K562 (cell line): ENCODE measurements at regions not wholly inside any gene's neighbourhood (a gene's known extent, or its start where the extent isn't known, plus 50 kb on each side); places are given as distances from the start of the nearest gene placed in this dataset.

Experiments used
- ATAC-seq: fragments of 200-7000 bp; cut with Tn5 transposase; 3 replicates; pipeline ENCODE4 v1.9.1; 2020; ENCODE audit warnings: moderate library complexity
- BruUV-seq: library from RNA; stranded (reverse); fragments of 400-500 nt; replicated peaks from 2 replicates; lab custom pipeline; 2021; lab: Mats Ljungman, UMichigan
- CTCF ChIA-PET: fragments of 300-600 bp; formaldehyde crosslinking; extraction: SDS; loops from one replicate; lab custom pipeline; 2021; ENCODE audit warnings: low intra/inter-chr PET ratio; lab: Yijun Ruan, JAX
- POLR2A ChIA-PET: fragments of 300-600, 350-650 bp; sonication (Branson Sonifier 250); formaldehyde crosslinking; extraction: SDS; loops from one replicate; lab custom pipeline; 2021; ENCODE audit warnings: antibody characterized with exemption, inconsistent platforms; lab: Yijun Ruan, JAX
- DNase-seq, 4 experiments: peaks; one replicate each; pipeline versions ENCODE4 v3.0.0 to v3.0.0-alpha.2; 2011 to 2018; ENCODE audit warnings: low spot score in 3 of 4, mixed read lengths in 3 of 4; ENCODE audit errors: extremely low read depth in 1 of 4
- FAIRE-seq: peaks from 2 replicates; lab custom pipeline; 2011; peaks lifted over from hg19 to GRCh38; lab: Jason Lieb, UNC
- H2AFZ ChIP-seq: 2 replicates; pipeline ENCODE4 v1.6.0; 2011; ENCODE audit warnings: low read depth, low read length, control low read depth, inconsistent platforms
- H3K27ac ChIP-seq: fragments of 200-600 bp; 3 replicates; pipeline ENCODE4 v1.8.0; 2011; ENCODE audit warnings: low read depth, mild to moderate bottlenecking, control low read depth, inconsistent platforms, low read length, moderate library complexity, mixed read lengths; ENCODE audit errors: extremely low read depth
- H3K27me3 ChIP-seq, 2 experiments: fragments of 300-600 bp in 1 of 2; 2 replicates in 1 of 2; 3 replicates in 1 of 2; pipeline versions ENCODE4 v1.6.0 to v1.8.0; 2011; ENCODE audit warnings: inconsistent platforms in 2 of 2, low read length in 2 of 2, mild to moderate bottlenecking in 1 of 2, mixed read lengths in 1 of 2, moderate library complexity in 1 of 2; ENCODE audit not compliant: control insufficient read depth in 2 of 2, insufficient read depth in 2 of 2
- H3K36me3 ChIP-seq: fragments of 300-600 bp; 3 replicates; pipeline ENCODE4 v1.8.0; 2011; ENCODE audit warnings: mild to moderate bottlenecking, low read length, inconsistent platforms; ENCODE audit not compliant: control insufficient read depth, insufficient read depth
- H3K4me1 ChIP-seq, 2 experiments: fragments of 200-600 bp in 1 of 2; replicated peaks in 1 of 2; 2 replicates in 1 of 2; 3 replicates in 1 of 2; pipeline versions ENCODE4 v1.5.1 to v1.8.0; 2011; ENCODE audit warnings: inconsistent platforms in 2 of 2, low read length in 2 of 2, mild to moderate bottlenecking in 1 of 2, mixed read lengths in 1 of 2, moderate library complexity in 1 of 2; ENCODE audit not compliant: control insufficient read depth in 2 of 2, insufficient read depth in 2 of 2
- H3K4me2 ChIP-seq: 2 replicates; pipeline ENCODE4 v1.6.1; 2011; ENCODE audit warnings: low read length, control low read depth, inconsistent platforms, mixed read lengths; ENCODE audit not compliant: insufficient read depth
- H3K4me3 ChIP-seq: fragments of 200-600 bp; sonication (generic), shearing (Covaris generic); 2 replicates; pipeline ENCODE4 v1.5.1; 2016; ENCODE audit warnings: control low read depth, inconsistent platforms
- H3K79me2 ChIP-seq: fragments of 200-600 bp; 3 replicates; pipeline ENCODE4 v1.8.0; 2011; ENCODE audit warnings: low read length, inconsistent platforms; ENCODE audit not compliant: control insufficient read depth, insufficient read depth
- H3K9ac ChIP-seq, 2 experiments: 2 replicates each; pipeline versions ENCODE4 v1.6.0 to v1.6.1; 2011; ENCODE audit warnings: low read depth in 2 of 2, low read length in 2 of 2, control low read depth in 1 of 2, inconsistent platforms in 1 of 2, mild to moderate bottlenecking in 1 of 2, mixed read lengths in 1 of 2; ENCODE audit not compliant: insufficient read depth in 1 of 2
- H3K9me1 ChIP-seq: one replicate; pipeline ENCODE4 v1.6.0; 2011; ENCODE audit warnings: inconsistent platforms, mild to moderate bottlenecking, low read length, moderate library complexity; ENCODE audit not compliant: control insufficient read depth, insufficient read depth
- H3K9me3 ChIP-seq: replicated peaks from 2 replicates; pipeline ENCODE4 v1.5.1; 2011; ENCODE audit warnings: low read depth, low read length, inconsistent platforms; ENCODE audit not compliant: control insufficient read depth, insufficient read depth
- H4K20me1 ChIP-seq: replicated peaks from 2 replicates; pipeline ENCODE4 v1.6.1; 2011; ENCODE audit warnings: low read length, inconsistent platforms, mixed read lengths; ENCODE audit not compliant: control insufficient read depth, insufficient read depth
- PCBP1 ChIP-seq: fragments of 200-400 bp; formaldehyde crosslinking; IDR thresholded peaks from 2 replicates; pipeline ENCODE4 v1.6.1; 2018; ENCODE audit warnings: mild to moderate bottlenecking, low read depth, low read length; ENCODE audit not compliant: poor library complexity, severe bottlenecking
- RAD21 ChIP-seq, 2 experiments: fragments of 250-450 bp in 1 of 2; fragments of 450-650 bp in 1 of 2; sonication (Bioruptor Pico) in 1 of 2; formaldehyde crosslinking in 1 of 2; IDR thresholded peaks in 1 of 2; conservative IDR thresholded peaks in 1 of 2; 2 replicates each; pipeline versions ENCODE4 v1.4.0 to v1.8.0; 2020 to 2022; ENCODE audit warnings: mild to moderate bottlenecking in 2 of 2, moderate library complexity in 1 of 2
- SMC3 ChIP-seq: conservative IDR thresholded peaks from 2 replicates; pipeline ENCODE4 v1.6.1; 2011; ENCODE audit warnings: low read depth, low read length, improper control_type of control experiment; ENCODE audit not compliant: insufficient read depth
- SPI1 ChIP-seq: IDR thresholded peaks from 2 replicates; pipeline ENCODE4 v1.6.1; 2011; ENCODE audit warnings: low read depth, low read length, control low read depth, borderline replicate concordance
- WGBS: fragments of 100-300 bp; shearing (Covaris generic); methylation state at CpG from one replicate; pipeline ENCODE4 v1.1.6; 2016; ENCODE audit warnings: low coverage, mixed read lengths; ENCODE audit not compliant: insufficient coverage; ENCODE audit errors: missing lambda C conversion rate; 5-methylcytosine and 5-hydroxymethylcytosine counted together
- in situ Hi-C: fragments of 300-500 bp; cut with MboI; formaldehyde crosslinking; loops from 4 replicates; pipeline ENCODE4 v1.15.0; 2018; ENCODE audit warnings: inconsistent platforms, mixed read lengths
- intact Hi-C: fragments of 100-400 bp; cut with micrococcal nuclease; formaldehyde crosslinking; loops from 2 replicates; pipeline ENCODE4 v1.14.2; 2022
- TF ChIP-seq, protein P1 (sequence below), 2 experiments: IDR thresholded peaks; 2 replicates each; pipeline ENCODE4 v1.6.1; 2011; ENCODE audit warnings: borderline replicate concordance in 1 of 2, control low read depth in 1 of 2, low read depth in 1 of 2, low read length in 1 of 2, mild to moderate bottlenecking in 1 of 2, mixed read lengths in 1 of 2, moderate library complexity in 1 of 2; ENCODE audit not compliant: insufficient read depth in 1 of 2, insufficient read length in 1 of 2, poor library complexity in 1 of 2, severe bottlenecking in 1 of 2; ENCODE audit errors: extremely low read depth in 1 of 2
- TF ChIP-seq, protein P2 (sequence below), 3 experiments: IDR thresholded peaks in 2 of 3; conservative IDR thresholded peaks in 1 of 3; 2 replicates each; pipeline ENCODE4 v1.5.1; 2011 to 2012; ENCODE audit warnings: low read length in 3 of 3, mild to moderate bottlenecking in 3 of 3, control low read depth in 2 of 3, improper control_type of control experiment in 1 of 3, inconsistent platforms in 1 of 3, low read depth in 1 of 3, mixed read lengths in 1 of 3, moderate library complexity in 1 of 3; ENCODE audit not compliant: insufficient read depth in 2 of 3
- TF ChIP-seq, protein P3 (sequence below), 2 experiments: fragments of 450-650 bp; formaldehyde crosslinking in 1 of 2; IDR thresholded peaks; 2 replicates each; pipeline versions ENCODE4 v1.4.0 to v1.6.1; 2014 to 2020; ENCODE audit warnings: mild to moderate bottlenecking in 2 of 2, borderline replicate concordance in 1 of 2, low read depth in 1 of 2

DNA sequence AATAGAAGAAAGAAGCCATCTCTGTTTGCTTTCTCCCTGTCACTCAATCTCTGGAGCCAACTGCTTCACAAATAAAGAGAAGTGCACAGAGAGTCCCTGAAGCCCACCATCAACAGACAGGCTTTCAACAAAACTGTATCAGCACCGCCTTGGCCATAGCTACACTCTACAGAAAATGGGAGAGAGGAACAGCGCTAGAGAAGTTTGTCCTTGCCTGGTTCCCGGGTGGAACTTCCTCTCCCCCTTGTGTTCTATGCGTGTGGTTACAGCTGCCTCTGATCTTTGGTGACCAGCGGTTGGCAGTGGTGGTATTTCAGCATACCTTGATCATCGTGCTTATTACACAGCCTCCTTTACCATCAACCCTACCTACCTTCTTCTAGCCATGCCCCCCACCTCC lies 91.4 kb upstream of the CCL2 start:
- CTCF ChIA-PET = interaction anchor here (0.6 to 1.8 kb wide), 3 partner anchors 236 to 987 kb away, joined by 3 to 16 read pairs (median 7); no protein-coding TSS in a partner anchor
- peaks cover 0 to 4% of the 10 kb centered on the region in 2 experiments; a peak in 1 of 5 replicates for H3K27me3 ChIP-seq
- ATAC-seq (peak; percentile 53; the same call in 2 of the 3 replicates), DNase-seq (peak; percentile 17 to 34 (median 20)), FAIRE-seq (peak; percentile 23)
- no peak overlapping the region for H3K27ac ChIP-seq
- intact Hi-C loops (no loop called here), in situ Hi-C loops (no loop called here)
- H3K9me1 ChIP-seq = no peaks in the 10 kb centered on the region
- H3K36me3 ChIP-seq = no peaks in the 10 kb centered on the region
- H3K4me2 ChIP-seq = no peak overlapping the region
- WGBS = 0% methylated on average over 6 of the region's 6 CpGs
- H3K79me2 ChIP-seq = no peaks in the 10 kb centered on the region
- H3K9me3 ChIP-seq = no peaks in the 10 kb centered on the region
- no peak overlapping the region for H3K4me3 ChIP-seq
- H2AFZ ChIP-seq = no peak overlapping the region
- H4K20me1 ChIP-seq = no peaks in the 10 kb centered on the region
- POLR2A ChIA-PET = interaction anchor here (0.7 kb wide), 2 partner anchors 72 to 199 kb away, joined by 3 read pairs; no protein-coding TSS in a partner anchor
- BruUV-seq = no TSS peak
- no peak overlapping the region for H3K9ac ChIP-seq
- H3K4me1 ChIP-seq = no peaks in the 10 kb centered on the region
- peak; percentile 33 to 55; a peak in 3 of 4 replicates for TF ChIP-seq RAD21 (CRISPR knock-in tag; conservative IDR thresholded peaks at IDR 0.05 in 1 of 2, IDR thresholded peaks at IDR 0.05 in 1 of 2)
- TF ChIP-seq, protein P1, sequence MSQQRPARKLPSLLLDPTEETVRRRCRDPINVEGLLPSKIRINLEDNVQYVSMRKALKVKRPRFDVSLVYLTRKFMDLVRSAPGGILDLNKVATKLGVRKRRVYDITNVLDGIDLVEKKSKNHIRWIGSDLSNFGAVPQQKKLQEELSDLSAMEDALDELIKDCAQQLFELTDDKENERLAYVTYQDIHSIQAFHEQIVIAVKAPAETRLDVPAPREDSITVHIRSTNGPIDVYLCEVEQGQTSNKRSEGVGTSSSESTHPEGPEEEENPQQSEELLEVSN (IDR thresholded peaks at IDR 0.05; ENCODE audit: borderline replicate concordance in 1 of 2, extremely low read depth in 1 of 2, insufficient read depth in 1 of 2, insufficient read length in 1 of 2, low read depth in 1 of 2, low read length in 1 of 2, poor library complexity in 1 of 2, severe bottlenecking in 1 of 2) = no peak
- no peak for TF ChIP-seq PCBP1
- TF ChIP-seq, protein P2, sequence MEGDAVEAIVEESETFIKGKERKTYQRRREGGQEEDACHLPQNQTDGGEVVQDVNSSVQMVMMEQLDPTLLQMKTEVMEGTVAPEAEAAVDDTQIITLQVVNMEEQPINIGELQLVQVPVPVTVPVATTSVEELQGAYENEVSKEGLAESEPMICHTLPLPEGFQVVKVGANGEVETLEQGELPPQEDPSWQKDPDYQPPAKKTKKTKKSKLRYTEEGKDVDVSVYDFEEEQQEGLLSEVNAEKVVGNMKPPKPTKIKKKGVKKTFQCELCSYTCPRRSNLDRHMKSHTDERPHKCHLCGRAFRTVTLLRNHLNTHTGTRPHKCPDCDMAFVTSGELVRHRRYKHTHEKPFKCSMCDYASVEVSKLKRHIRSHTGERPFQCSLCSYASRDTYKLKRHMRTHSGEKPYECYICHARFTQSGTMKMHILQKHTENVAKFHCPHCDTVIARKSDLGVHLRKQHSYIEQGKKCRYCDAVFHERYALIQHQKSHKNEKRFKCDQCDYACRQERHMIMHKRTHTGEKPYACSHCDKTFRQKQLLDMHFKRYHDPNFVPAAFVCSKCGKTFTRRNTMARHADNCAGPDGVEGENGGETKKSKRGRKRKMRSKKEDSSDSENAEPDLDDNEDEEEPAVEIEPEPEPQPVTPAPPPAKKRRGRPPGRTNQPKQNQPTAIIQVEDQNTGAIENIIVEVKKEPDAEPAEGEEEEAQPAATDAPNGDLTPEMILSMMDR (IDR thresholded peaks at IDR 0.05 in 2 of 3, conservative IDR thresholded peaks at IDR 0.05 in 1 of 3; ENCODE audit: insufficient read depth in 2 of 3, low read depth in 1 of 3, low read length in 3 of 3) = peak; percentile 58 to 69 (median 61); a peak in 4 of 6 replicates
- peak; percentile 44; the same call in 1 of the 2 replicates for TF ChIP-seq SMC3
- TF ChIP-seq, protein P3, sequence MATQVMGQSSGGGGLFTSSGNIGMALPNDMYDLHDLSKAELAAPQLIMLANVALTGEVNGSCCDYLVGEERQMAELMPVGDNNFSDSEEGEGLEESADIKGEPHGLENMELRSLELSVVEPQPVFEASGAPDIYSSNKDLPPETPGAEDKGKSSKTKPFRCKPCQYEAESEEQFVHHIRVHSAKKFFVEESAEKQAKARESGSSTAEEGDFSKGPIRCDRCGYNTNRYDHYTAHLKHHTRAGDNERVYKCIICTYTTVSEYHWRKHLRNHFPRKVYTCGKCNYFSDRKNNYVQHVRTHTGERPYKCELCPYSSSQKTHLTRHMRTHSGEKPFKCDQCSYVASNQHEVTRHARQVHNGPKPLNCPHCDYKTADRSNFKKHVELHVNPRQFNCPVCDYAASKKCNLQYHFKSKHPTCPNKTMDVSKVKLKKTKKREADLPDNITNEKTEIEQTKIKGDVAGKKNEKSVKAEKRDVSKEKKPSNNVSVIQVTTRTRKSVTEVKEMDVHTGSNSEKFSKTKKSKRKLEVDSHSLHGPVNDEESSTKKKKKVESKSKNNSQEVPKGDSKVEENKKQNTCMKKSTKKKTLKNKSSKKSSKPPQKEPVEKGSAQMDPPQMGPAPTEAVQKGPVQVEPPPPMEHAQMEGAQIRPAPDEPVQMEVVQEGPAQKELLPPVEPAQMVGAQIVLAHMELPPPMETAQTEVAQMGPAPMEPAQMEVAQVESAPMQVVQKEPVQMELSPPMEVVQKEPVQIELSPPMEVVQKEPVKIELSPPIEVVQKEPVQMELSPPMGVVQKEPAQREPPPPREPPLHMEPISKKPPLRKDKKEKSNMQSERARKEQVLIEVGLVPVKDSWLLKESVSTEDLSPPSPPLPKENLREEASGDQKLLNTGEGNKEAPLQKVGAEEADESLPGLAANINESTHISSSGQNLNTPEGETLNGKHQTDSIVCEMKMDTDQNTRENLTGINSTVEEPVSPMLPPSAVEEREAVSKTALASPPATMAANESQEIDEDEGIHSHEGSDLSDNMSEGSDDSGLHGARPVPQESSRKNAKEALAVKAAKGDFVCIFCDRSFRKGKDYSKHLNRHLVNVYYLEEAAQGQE (IDR thresholded peaks at IDR 0.05; ENCODE audit: borderline replicate concordance) = peak; percentile 45; the same call in 1 of the 2 replicates
- TF ChIP-seq, protein P3 (CRISPR knock-in tag; IDR thresholded peaks at IDR 0.05; ENCODE audit: low read depth) = no peak
- TF ChIP-seq SPI1 = peak; percentile 44; the same call in 1 of the 2 replicates
